Fibroblast of lung (primary cell): ENCODE measurements at regions not wholly inside any gene's neighbourhood (a gene's known extent, or its start where the extent isn't known, plus 50 kb on each side); places are given as distances from the start of the nearest gene placed in this dataset.

Experiments
- DNase-seq, 2 donors: peaks; one replicate each; pipeline versions ENCODE4 v3.0.0 to v3.0.0-alpha.2; 2010; ENCODE audit warnings: low read depth in 2 of 2
- H2AFZ ChIP-seq: 2 replicates; pipeline ENCODE4 v1.5.1; 2012; ENCODE audit warnings: low read length, control low read depth, inconsistent platforms
- H3K27ac ChIP-seq: 2 replicates; pipeline ENCODE4 v1.5.1; 2011; ENCODE audit warnings: low read length, control low read depth; ENCODE audit not compliant: insufficient read depth
- H3K27me3 ChIP-seq: 2 replicates; pipeline ENCODE4 v1.5.1; 2011; ENCODE audit warnings: mild to moderate bottlenecking, low read length; ENCODE audit not compliant: control insufficient read depth, insufficient read depth
- H3K36me3 ChIP-seq: 2 replicates; pipeline ENCODE4 v1.5.1; 2011; ENCODE audit warnings: low read length; ENCODE audit not compliant: control insufficient read depth, insufficient read depth
- H3K4me1 ChIP-seq: 2 replicates; pipeline ENCODE4 v1.5.1; 2011; ENCODE audit warnings: low read length; ENCODE audit not compliant: control insufficient read depth, insufficient read depth; ENCODE audit errors: extremely low read depth
- H3K4me2 ChIP-seq: 2 replicates; pipeline ENCODE4 v1.5.1; 2011; ENCODE audit warnings: low read length, control low read depth; ENCODE audit not compliant: insufficient read depth; ENCODE audit errors: extremely low read depth
- H3K4me3 ChIP-seq, 4 experiments: fragments of 200-600 bp in 1 of 4; sonication (generic) in 1 of 4; replicated peaks in 1 of 4; 2 replicates each; pipeline ENCODE4 v1.5.1; 2011 to 2016; ENCODE audit warnings: low read length in 4 of 4, low read depth in 3 of 4, mild to moderate bottlenecking in 3 of 4, control low read depth in 2 of 4, inconsistent platforms in 1 of 4, mixed read lengths in 1 of 4; ENCODE audit not compliant: insufficient read depth in 1 of 4; ENCODE audit errors: control extremely low read depth in 1 of 4
- H3K79me2 ChIP-seq: 2 replicates; pipeline ENCODE4 v1.5.1; 2012; ENCODE audit warnings: mild to moderate bottlenecking, low read length, inconsistent platforms; ENCODE audit not compliant: control insufficient read depth, insufficient read depth
- H3K9ac ChIP-seq: 2 replicates; pipeline ENCODE4 v1.5.1; 2011; ENCODE audit warnings: mild to moderate bottlenecking, low read length, control low read depth; ENCODE audit not compliant: insufficient read depth
- H3K9me3 ChIP-seq: 2 replicates; pipeline ENCODE4 v1.5.1; 2012; ENCODE audit warnings: low read depth, low read length; ENCODE audit not compliant: control insufficient read depth, insufficient read depth
- H4K20me1 ChIP-seq: 2 replicates; pipeline ENCODE4 v1.5.1; 2011; ENCODE audit warnings: low read length; ENCODE audit not compliant: control insufficient read depth, insufficient read depth; ENCODE audit errors: extremely low read depth
- EZH2 ChIP-seq: IDR thresholded peaks from 2 replicates; pipeline ENCODE4 v1.5.1; 2012; ENCODE audit warnings: low read length, control low read depth, mild to moderate bottlenecking; ENCODE audit errors: missing control alignments
- TF ChIP-seq, protein P1 (sequence below), 2 donors: IDR thresholded peaks in 1 of 2; conservative IDR thresholded peaks in 1 of 2; 1 replicate in 1 of 2; 2 replicates in 1 of 2; pipeline ENCODE4 v1.5.1; 2011 to 2012; ENCODE audit warnings: low read length in 2 of 2, control low read depth in 1 of 2, inconsistent platforms in 1 of 2, low read depth in 1 of 2, mild to moderate bottlenecking in 1 of 2

DNA sequence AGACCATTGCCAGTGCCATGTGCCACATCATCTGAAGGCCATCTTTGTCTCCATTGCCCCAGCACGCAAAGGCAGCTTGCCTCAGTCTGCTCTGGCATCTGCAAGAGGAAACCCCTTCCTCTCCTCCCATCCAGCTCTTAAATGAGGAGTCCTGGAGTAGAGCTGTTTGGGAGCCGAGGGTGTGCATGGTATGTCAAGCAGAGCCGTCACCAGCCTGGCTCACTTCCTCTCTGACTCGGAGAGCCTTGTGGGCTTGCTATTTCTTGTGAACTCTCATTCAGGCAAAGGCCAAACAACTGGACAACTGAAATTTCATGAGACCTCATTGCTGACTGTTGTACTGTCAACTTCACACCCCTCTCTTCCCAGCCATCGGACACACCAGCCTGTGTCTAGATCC, 143.9 kb downstream of the SIPA1L2 start:
- no peak overlapping the region for H2AFZ ChIP-seq
- no peak overlapping the region for H3K27ac ChIP-seq
- no peaks in the 10 kb centered on the region for H3K27me3 ChIP-seq
- no peak for DNase-seq
- no peaks in the 10 kb centered on the region for H3K9me3 ChIP-seq
- no peak overlapping the region for H3K4me2 ChIP-seq
- no peaks in the 10 kb centered on the region for H3K79me2 ChIP-seq
- no peak for TF ChIP-seq EZH2
- TF ChIP-seq, protein P1, sequence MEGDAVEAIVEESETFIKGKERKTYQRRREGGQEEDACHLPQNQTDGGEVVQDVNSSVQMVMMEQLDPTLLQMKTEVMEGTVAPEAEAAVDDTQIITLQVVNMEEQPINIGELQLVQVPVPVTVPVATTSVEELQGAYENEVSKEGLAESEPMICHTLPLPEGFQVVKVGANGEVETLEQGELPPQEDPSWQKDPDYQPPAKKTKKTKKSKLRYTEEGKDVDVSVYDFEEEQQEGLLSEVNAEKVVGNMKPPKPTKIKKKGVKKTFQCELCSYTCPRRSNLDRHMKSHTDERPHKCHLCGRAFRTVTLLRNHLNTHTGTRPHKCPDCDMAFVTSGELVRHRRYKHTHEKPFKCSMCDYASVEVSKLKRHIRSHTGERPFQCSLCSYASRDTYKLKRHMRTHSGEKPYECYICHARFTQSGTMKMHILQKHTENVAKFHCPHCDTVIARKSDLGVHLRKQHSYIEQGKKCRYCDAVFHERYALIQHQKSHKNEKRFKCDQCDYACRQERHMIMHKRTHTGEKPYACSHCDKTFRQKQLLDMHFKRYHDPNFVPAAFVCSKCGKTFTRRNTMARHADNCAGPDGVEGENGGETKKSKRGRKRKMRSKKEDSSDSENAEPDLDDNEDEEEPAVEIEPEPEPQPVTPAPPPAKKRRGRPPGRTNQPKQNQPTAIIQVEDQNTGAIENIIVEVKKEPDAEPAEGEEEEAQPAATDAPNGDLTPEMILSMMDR (conservative IDR thresholded peaks at IDR 0.05 in 1 of 2, IDR thresholded peaks at IDR 0.05 in 1 of 2; ENCODE audit: low read depth in 1 of 2, low read length in 2 of 2): no peak
- no peaks in the 10 kb centered on the region for H3K36me3 ChIP-seq
- no peak overlapping the region for H3K9ac ChIP-seq
- H3K4me3 ChIP-seq: no peak overlapping the region
- no peaks in the 10 kb centered on the region for H4K20me1 ChIP-seq
- no peaks in the 10 kb centered on the region for H3K4me1 ChIP-seq

- Histone ChIP-seq H3K27ac (no peak overlapping the region), H3K36me3 (no peaks in the 10 kb centered on the region), H3K4me3 (no peak overlapping the region), H3K4me2 (no peak overlapping the region), H3K4me1 (no peaks in the 10 kb centered on the region), H3K9me3 (no peaks in the 10 kb centered on the region), H3K9ac (no peak overlapping the region), H2AFZ (no peak overlapping the region), H4K20me1 (no peaks in the 10 kb centered on the region), H3K79me2 (no peaks in the 10 kb centered on the region), H3K27me3 (no peaks in the 10 kb centered on the region)
- no peak for DNase-seq
- no peak for TF ChIP-seq EZH2
These were observed 145.1 kb downstream of the SIPA1L2 start for GRCh38 chr1:232484856-232485255.

- no peak for DNase-seq
- Histone ChIP-seq H3K27me3 (no peaks in the 10 kb centered on the region), H3K4me1 (no peaks in the 10 kb centered on the region), H3K9me3 (no peaks in the 10 kb centered on the region), H3K4me2 (no peak overlapping the region), H3K36me3 (no peaks in the 10 kb centered on the region), H3K4me3 (no peak overlapping the region), H4K20me1 (no peaks in the 10 kb centered on the region), H3K79me2 (no peaks in the 10 kb centered on the region), H2AFZ (no peak overlapping the region), H3K9ac (no peak overlapping the region), H3K27ac (no peak overlapping the region)
- TF ChIP-seq, protein P1 (conservative IDR thresholded peaks at IDR 0.05 in 1 of 2, IDR thresholded peaks at IDR 0.05 in 1 of 2; ENCODE audit: low read depth in 1 of 2, low read length in 2 of 2): no peak
- TF ChIP-seq EZH2: no peak
These were observed 146.1 kb downstream of the SIPA1L2 start for GRCh38 chr1:232483826-232484225.

- Histone ChIP-seq H3K36me3 (no peaks in the 10 kb centered on the region), H3K4me1 (peaks cover 2% of the 10 kb centered on the region), H4K20me1 (no peaks in the 10 kb centered on the region), H3K4me2 (no peak overlapping the region), H3K9ac (no peak overlapping the region), H3K27me3 (no peaks in the 10 kb centered on the region), H3K79me2 (no peaks in the 10 kb centered on the region), H2AFZ (no peak overlapping the region), H3K4me3 (no peak overlapping the region), H3K27ac (no peak overlapping the region), H3K9me3 (no peaks in the 10 kb centered on the region)
- no peak for TF ChIP-seq EZH2
- TF ChIP-seq, protein P1 (conservative IDR thresholded peaks at IDR 0.05 in 1 of 2, IDR thresholded peaks at IDR 0.05 in 1 of 2; ENCODE audit: low read depth in 1 of 2, low read length in 2 of 2): no peak
- no peak for DNase-seq
These were observed 148.8 kb downstream of the SIPA1L2 start for GRCh38 chr1:232481091-232481490.
